NCI-H2196 treated with DMSO at 0.1 percent for 48 hours (cell line): ENCODE measurements at regions not wholly inside any gene's neighbourhood (a gene's known extent, or its start where the extent isn't known, plus 50 kb on each side); places are given as distances from the start of the nearest gene placed in this dataset.

ENCODE experiments used
- DNase-seq: peaks from one replicate; lab custom pipeline; 2025; ENCODE audit not compliant: unreplicated experiment; lab: John Stamatoyannopoulos, UW

GRCh38 chr3:160163229-160163878, 61.9 kb upstream of the C3orf80 start:
- DNase-seq = peak; percentile 50

GRCh38 chr3:160168246-160168645, 57.0 kb upstream of the C3orf80 start:
- DNase-seq = no peak

- no peak for DNase-seq
These were observed 55.9 kb upstream of the C3orf80 start for GRCh38 chr3:160169139-160169976.

- no peak for DNase-seq
These were observed 54.5 kb upstream of the C3orf80 start for GRCh38 chr3:160170409-160171370.

- no peak for DNase-seq
These were observed 53.4 kb upstream of the C3orf80 start for GRCh38 chr3:160171813-160172212.

GRCh38 chr3:160174621-160175020, 50.6 kb upstream of the C3orf80 start:
- DNase-seq = no peak
